H1 (cell line): ENCODE measurements at regions not wholly inside any gene's neighbourhood (a gene's known extent, or its start where the extent isn't known, plus 50 kb on each side); places are given as distances from the start of the nearest gene placed in this dataset.

Experiments
- ASH2L ChIP-seq: fragments of 200-600, 300-600 bp; sonication (generic); IDR thresholded peaks from one replicate; pipeline ENCODE4 v1.7.1; 2017; ENCODE audit warnings: low read length
- JUND ChIP-seq: IDR thresholded peaks from 2 replicates; pipeline ENCODE4 v1.6.1; 2011; ENCODE audit warnings: mild to moderate bottlenecking, improper control_type of control experiment, low read length
- RBBP5 ChIP-seq: IDR thresholded peaks from 2 replicates; pipeline ENCODE4 v1.7.1; 2012; ENCODE audit warnings: low read depth, mild to moderate bottlenecking, inconsistent platforms, low read length, moderate library complexity, borderline replicate concordance
- RNF2 ChIP-seq: fragments of 200-900, 300-1000 bp; sonication (generic); IDR thresholded peaks from 2 replicates; pipeline ENCODE4 v1.7.1; 2016; ENCODE audit warnings: borderline replicate concordance, low read depth, mild to moderate bottlenecking, antibody characterized with exemption, low read length; ENCODE audit not compliant: poor library complexity, severe bottlenecking; ENCODE audit errors: missing control alignments
- SIN3A ChIP-seq, 2 experiments: IDR thresholded peaks in 1 of 2; conservative IDR thresholded peaks in 1 of 2; 2 replicates each; pipeline ENCODE4 v1.6.1; 2011 to 2012; ENCODE audit warnings: low read length in 2 of 2, improper control_type of control experiment in 1 of 2, low read depth in 1 of 2, mild to moderate bottlenecking in 1 of 2
- TAF7 ChIP-seq: optimal IDR thresholded peaks from 2 replicates; pipeline ENCODE3; 2011; ENCODE audit warnings: low read depth, mild to moderate bottlenecking, inconsistent platforms, low read length, moderate library complexity, borderline replicate concordance
- TF ChIP-seq, protein P1 (sequence below): IDR thresholded peaks from 2 replicates; pipeline ENCODE4 v1.6.1; 2012; ENCODE audit warnings: low read length, inconsistent platforms

DNA sequence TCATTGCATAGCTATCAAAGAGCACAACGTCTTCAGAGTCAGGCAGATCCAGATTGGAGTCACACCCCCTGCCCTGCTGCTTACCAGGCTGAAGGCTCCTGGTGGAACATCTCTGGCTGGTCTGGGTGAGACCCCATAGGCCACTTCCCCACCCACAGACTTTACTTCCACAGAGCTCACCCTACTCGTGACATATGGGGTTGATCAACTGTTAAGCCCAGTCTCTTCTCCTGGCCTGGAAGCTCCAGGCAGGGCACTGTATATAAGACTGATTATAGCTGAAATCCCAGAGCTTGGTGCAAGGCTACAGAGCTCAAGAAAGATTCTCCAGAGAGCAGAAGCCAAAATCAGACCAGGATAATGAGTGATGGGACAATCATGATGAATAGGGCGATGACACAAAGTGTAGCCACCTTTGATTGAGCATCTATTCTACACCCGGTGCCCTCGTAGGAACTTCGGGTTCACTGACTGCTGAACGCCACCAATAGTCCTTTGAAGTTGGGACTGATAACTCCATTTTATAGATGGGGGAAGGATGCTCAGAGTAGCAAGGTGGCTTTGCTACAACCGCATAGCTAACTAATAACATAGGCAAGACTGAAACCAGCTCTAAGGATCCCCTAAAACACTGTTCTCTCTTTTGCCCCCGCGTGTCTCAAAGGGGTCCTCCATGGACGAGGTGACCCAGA, 287.8 kb downstream of the BCL11B start (continued):
- TF ChIP-seq, protein P1, sequence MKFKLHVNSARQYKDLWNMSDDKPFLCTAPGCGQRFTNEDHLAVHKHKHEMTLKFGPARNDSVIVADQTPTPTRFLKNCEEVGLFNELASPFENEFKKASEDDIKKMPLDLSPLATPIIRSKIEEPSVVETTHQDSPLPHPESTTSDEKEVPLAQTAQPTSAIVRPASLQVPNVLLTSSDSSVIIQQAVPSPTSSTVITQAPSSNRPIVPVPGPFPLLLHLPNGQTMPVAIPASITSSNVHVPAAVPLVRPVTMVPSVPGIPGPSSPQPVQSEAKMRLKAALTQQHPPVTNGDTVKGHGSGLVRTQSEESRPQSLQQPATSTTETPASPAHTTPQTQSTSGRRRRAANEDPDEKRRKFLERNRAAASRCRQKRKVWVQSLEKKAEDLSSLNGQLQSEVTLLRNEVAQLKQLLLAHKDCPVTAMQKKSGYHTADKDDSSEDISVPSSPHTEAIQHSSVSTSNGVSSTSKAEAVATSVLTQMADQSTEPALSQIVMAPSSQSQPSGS, result no peak
- TF ChIP-seq SIN3A (conservative IDR thresholded peaks at IDR 0.05 in 1 of 2, IDR thresholded peaks at IDR 0.05 in 1 of 2; ENCODE audit: low read depth in 1 of 2, low read length in 2 of 2) (no peak), TAF7 (no peak), RNF2 (no peak), ASH2L (no peak), RBBP5 (no peak), JUND (no peak)
- TF ChIP-seq, all 59 proteins: peak for 0
